HEK293 (cell line): ENCODE measurements at regions not wholly inside any gene's neighbourhood (a gene's known extent, or its start where the extent isn't known, plus 50 kb on each side); places are given as distances from the start of the nearest gene placed in this dataset.

ENCODE experiments used
- CTCF ChIA-PET: fragments of 350-600 bp; formaldehyde crosslinking; extraction: SDS; loops from one replicate; lab custom pipeline; 2021; ENCODE audit warnings: antibody characterized with exemption; lab: Yijun Ruan, JAX
- POLR2A ChIA-PET: fragments of 300-600 bp; formaldehyde crosslinking; extraction: SDS; loops from one replicate; lab custom pipeline; 2020; ENCODE audit warnings: antibody characterized with exemption, inconsistent platforms; lab: Yijun Ruan, JAX
- H3K27ac ChIP-seq: fragments of 200-500 bp; sonication (Bioruptor generic); 2 replicates; pipeline ENCODE4 v1.5.1; 2014; ENCODE audit warnings: low read depth, low read length, control low read depth, inconsistent platforms; ENCODE audit errors: extremely low read depth
- H3K36me3 ChIP-seq, 2 experiments: fragments of 200-500 bp in 1 of 2; sonication (Bioruptor generic) in 1 of 2; 1 replicate in 1 of 2; 2 replicates in 1 of 2; pipeline ENCODE4 v1.5.1; 2014 to 2017; ENCODE audit warnings: inconsistent platforms in 2 of 2, low read length in 2 of 2; ENCODE audit not compliant: control insufficient read depth in 2 of 2, insufficient read depth in 1 of 2
- H3K4me1 ChIP-seq: fragments of 200-500 bp; sonication (Bioruptor generic); 2 replicates; pipeline ENCODE4 v1.5.1; 2014; ENCODE audit warnings: mild to moderate bottlenecking, low read length, inconsistent platforms; ENCODE audit not compliant: control insufficient read depth, insufficient read depth
- H3K4me3 ChIP-seq: 2 replicates; pipeline ENCODE4 v1.5.1; 2011; ENCODE audit warnings: low read depth, mild to moderate bottlenecking, control low read depth, low read length, moderate library complexity
- H3K9me3 ChIP-seq: fragments of 200-500 bp; sonication (Bioruptor generic); 2 replicates; pipeline ENCODE4 v1.5.1; 2014; ENCODE audit warnings: low read depth, low read length, inconsistent platforms; ENCODE audit not compliant: control insufficient read depth, insufficient read depth
- BCL11B ChIP-seq: fragments of 450-650 bp; formaldehyde crosslinking; IDR thresholded peaks from 2 replicates; pipeline ENCODE4 v1.5.1; 2016; ENCODE audit warnings: low read depth, missing biosample characterization, missing genetic modification characterization
- GLI4 ChIP-seq: fragments of 450-650 bp; formaldehyde crosslinking; IDR thresholded peaks from 2 replicates; pipeline ENCODE4 v1.5.1; 2016; ENCODE audit warnings: missing biosample characterization, missing genetic modification characterization
- GLIS2 ChIP-seq: fragments of 450-650 bp; formaldehyde crosslinking; IDR thresholded peaks from 2 replicates; pipeline ENCODE4 v1.5.1; 2016; ENCODE audit warnings: missing biosample characterization, missing genetic modification characterization
- KLF1 ChIP-seq: fragments of 450-650 bp; formaldehyde crosslinking; IDR thresholded peaks from 2 replicates; pipeline ENCODE4 v1.5.1; 2016; ENCODE audit warnings: missing biosample characterization, missing genetic modification characterization
- KLF7 ChIP-seq: fragments of 450-650 bp; formaldehyde crosslinking; IDR thresholded peaks from 2 replicates; pipeline ENCODE4 v1.5.1; 2016; ENCODE audit warnings: missing biosample characterization, missing genetic modification characterization, borderline replicate concordance
- SCRT2 ChIP-seq: fragments of 450-650 bp; formaldehyde crosslinking; IDR thresholded peaks from 2 replicates; pipeline ENCODE4 v1.5.1; 2016; ENCODE audit warnings: missing biosample characterization, missing genetic modification characterization
- ZFP3 ChIP-seq: fragments of 450-650 bp; formaldehyde crosslinking; IDR thresholded peaks from 2 replicates; pipeline ENCODE4 v1.5.1; 2016; ENCODE audit warnings: low read depth, missing biosample characterization, missing genetic modification characterization
- ZIC2 ChIP-seq: fragments of 450-650 bp; formaldehyde crosslinking; IDR thresholded peaks from 2 replicates; pipeline ENCODE4 v1.5.1; 2016; ENCODE audit warnings: missing biosample characterization, missing genetic modification characterization
- ZNF10 ChIP-seq: fragments of 450-650 bp; formaldehyde crosslinking; IDR thresholded peaks from 2 replicates; pipeline ENCODE4 v1.5.1; 2017; ENCODE audit warnings: missing biosample characterization, missing genetic modification characterization
- ZNF280D ChIP-seq: fragments of 450-650 bp; formaldehyde crosslinking; IDR thresholded peaks from 2 replicates; pipeline ENCODE4 v1.5.1; 2016; ENCODE audit warnings: missing biosample characterization, missing genetic modification characterization
- ZNF366 ChIP-seq: fragments of 450-650 bp; formaldehyde crosslinking; conservative IDR thresholded peaks from 2 replicates; pipeline ENCODE4 v1.5.1; 2016; ENCODE audit warnings: missing biosample characterization, missing genetic modification characterization
- ZNF501 ChIP-seq: fragments of 450-650 bp; formaldehyde crosslinking; IDR thresholded peaks from 2 replicates; pipeline ENCODE4 v1.5.1; 2016; ENCODE audit warnings: missing biosample characterization, missing genetic modification characterization
- ZNF658 ChIP-seq: fragments of 450-650 bp; formaldehyde crosslinking; IDR thresholded peaks from 2 replicates; pipeline ENCODE4; 2016; ENCODE audit warnings: missing biosample characterization, missing genetic modification characterization
- ZNF670 ChIP-seq: fragments of 450-650 bp; formaldehyde crosslinking; IDR thresholded peaks from 2 replicates; pipeline ENCODE4 v1.5.1; 2016; ENCODE audit warnings: missing biosample characterization, missing genetic modification characterization, low read depth
- ZNF747 ChIP-seq: fragments of 450-650 bp; formaldehyde crosslinking; IDR thresholded peaks from 2 replicates; pipeline ENCODE4 v1.5.1; 2016; ENCODE audit warnings: missing biosample characterization, missing genetic modification characterization
- ZNF76 ChIP-seq: fragments of 450-650 bp; formaldehyde crosslinking; IDR thresholded peaks from 2 replicates; pipeline ENCODE4; 2016; ENCODE audit warnings: low read depth, missing biosample characterization, missing genetic modification characterization, borderline replicate concordance
- TF ChIP-seq, protein P1 (sequence below): fragments of 450-650 bp; formaldehyde crosslinking; IDR thresholded peaks from 2 replicates; pipeline ENCODE4 v1.5.1; 2016; ENCODE audit warnings: missing biosample characterization, missing genetic modification characterization
- TF ChIP-seq, protein P2 (sequence below): fragments of 450-650 bp; IDR thresholded peaks from 2 replicates; pipeline ENCODE4 v1.5.1; 2018; ENCODE audit warnings: missing biosample characterization, missing genetic modification characterization
- TF ChIP-seq, protein P3 (sequence below): fragments of 450-650 bp; IDR thresholded peaks from 2 replicates; pipeline ENCODE4 v1.5.1; 2018; ENCODE audit warnings: missing biosample characterization, mild to moderate bottlenecking, missing genetic modification characterization
- TF ChIP-seq, protein P4 (sequence below): fragments of 450-650 bp; formaldehyde crosslinking; IDR thresholded peaks from 2 replicates; pipeline ENCODE4 v1.5.1; 2016; ENCODE audit warnings: missing biosample characterization, missing genetic modification characterization

DNA sequence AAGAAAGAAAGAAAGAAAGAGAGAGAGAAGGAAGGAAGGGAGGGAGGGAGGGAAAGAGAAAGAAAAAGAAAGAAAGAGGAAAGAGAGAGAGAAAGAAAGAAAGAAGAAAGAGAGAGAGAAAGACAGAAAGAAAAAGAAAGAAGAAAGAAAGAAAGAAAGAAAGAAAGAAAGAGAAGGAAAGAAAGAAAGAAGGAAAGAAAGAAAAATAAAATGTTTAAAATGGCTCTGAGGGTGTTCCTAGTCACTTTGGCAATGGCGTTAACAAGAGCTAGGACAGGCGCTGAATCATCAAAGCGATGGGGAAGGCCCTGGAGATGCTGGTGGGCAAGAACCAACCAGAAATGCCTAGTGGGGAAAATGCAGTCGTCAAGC, 77.8 kb upstream of the GPC1 start:
- Histone ChIP-seq H3K36me3 (no peaks in the 10 kb centered on the region), H3K4me3 (no peak overlapping the region), H3K9me3 (no peaks in the 10 kb centered on the region; the same call in 1 of the 2 replicates), H3K27ac (no peak overlapping the region), H3K4me1 (no peaks in the 10 kb centered on the region)
- POLR2A ChIA-PET = no interaction called here
- CTCF ChIA-PET = interaction anchor here (0.7 kb wide), 1 partner anchor 1573 kb away, joined by 3 read pairs; no protein-coding TSS in a partner anchor
- TF ChIP-seq ZNF366 (tag by site-specific recombination) = peak; percentile 52; the same call in 1 of the 2 replicates
- no peak for TF ChIP-seq ZFP3

DNA sequence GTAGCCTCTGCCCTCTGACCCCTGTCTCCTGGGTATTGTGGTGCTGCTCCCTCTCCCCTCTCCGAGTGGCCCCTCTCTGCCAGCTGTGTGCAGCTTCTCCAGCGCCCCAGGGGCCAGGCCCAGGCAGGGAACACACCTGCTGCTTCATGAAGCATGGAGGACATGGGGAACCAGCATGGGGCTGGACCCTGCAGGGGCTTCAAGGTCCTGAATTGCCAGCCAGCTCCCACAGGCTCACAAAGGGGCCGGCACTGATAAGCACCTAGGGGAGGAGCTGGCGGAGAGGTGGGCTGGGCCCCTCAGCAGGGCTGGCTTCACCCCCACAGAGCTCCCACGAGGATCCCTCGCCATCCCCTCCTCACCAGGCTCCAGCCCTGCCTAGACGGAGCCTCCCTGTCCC, 77.4 kb upstream of the GPC1 start:
- Histone ChIP-seq H3K27ac (no peak overlapping the region), H3K4me3 (no peak overlapping the region)
- CTCF ChIA-PET = interaction anchor here (0.7 kb wide), 1 partner anchor 1573 kb away, joined by 3 read pairs; no protein-coding TSS in a partner anchor
- TF ChIP-seq SCRT2 (tag by site-specific recombination) (no peak), ZIC2 (peak; percentile 95)
- TF ChIP-seq, all 188 proteins: peak for 1
- Histone ChIP-seq H3K4me1 (no peaks in the 10 kb centered on the region), H3K9me3 (no peaks in the 10 kb centered on the region; the same call in 1 of the 2 replicates), H3K36me3 (no peaks in the 10 kb centered on the region)
- POLR2A ChIA-PET = no interaction called here

- no peaks in the 10 kb centered on the region for H3K36me3 ChIP-seq
- H3K27ac ChIP-seq = no peak overlapping the region
- POLR2A ChIA-PET = no interaction called here
- TF ChIP-seq, protein P1, sequence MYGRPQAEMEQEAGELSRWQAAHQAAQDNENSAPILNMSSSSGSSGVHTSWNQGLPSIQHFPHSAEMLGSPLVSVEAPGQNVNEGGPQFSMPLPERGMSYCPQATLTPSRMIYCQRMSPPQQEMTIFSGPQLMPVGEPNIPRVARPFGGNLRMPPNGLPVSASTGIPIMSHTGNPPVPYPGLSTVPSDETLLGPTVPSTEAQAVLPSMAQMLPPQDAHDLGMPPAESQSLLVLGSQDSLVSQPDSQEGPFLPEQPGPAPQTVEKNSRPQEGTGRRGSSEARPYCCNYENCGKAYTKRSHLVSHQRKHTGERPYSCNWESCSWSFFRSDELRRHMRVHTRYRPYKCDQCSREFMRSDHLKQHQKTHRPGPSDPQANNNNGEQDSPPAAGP (tag by site-specific recombination) = peak; percentile 77
- TF ChIP-seq GLI4 (tag by site-specific recombination) (no peak), KLF1 (tag by site-specific recombination) (peak; percentile 78)
- no peak overlapping the region for H3K4me3 ChIP-seq
- CTCF ChIA-PET = interaction anchor here (0.5 kb wide), 1 partner anchor 815 kb away, joined by 3 read pairs; no protein-coding TSS in a partner anchor
- no peaks in the 10 kb centered on the region; the same call in 1 of the 2 replicates for H3K9me3 ChIP-seq
- H3K4me1 ChIP-seq = no peaks in the 10 kb centered on the region
Observed at GRCh38 chr2:240358821-240359397, 76.6 kb upstream of the GPC1 start.

DNA sequence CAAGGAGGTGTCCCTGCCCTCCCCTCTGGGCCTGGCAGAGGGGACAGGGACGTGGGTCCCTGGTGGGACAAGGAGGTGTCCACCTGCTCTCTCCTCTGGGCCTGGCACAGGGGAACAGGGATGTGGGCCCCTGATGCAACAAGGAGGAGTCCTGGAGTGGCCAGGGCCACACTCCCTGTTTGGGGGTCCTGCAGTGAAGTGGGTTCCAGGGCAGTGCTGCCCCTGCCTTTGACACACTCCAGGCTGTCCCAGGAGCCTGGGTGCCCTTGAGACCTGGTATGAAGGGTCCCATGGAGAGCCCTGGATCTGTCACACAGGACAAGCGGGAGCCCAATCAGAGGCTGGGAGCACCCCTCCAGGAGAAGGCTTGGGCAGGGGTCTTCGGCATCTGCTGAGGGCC, 75.8 kb upstream of the GPC1 start:
- CTCF ChIA-PET = interaction anchor here (0.5 kb wide), 1 partner anchor 815 kb away, joined by 3 read pairs; no protein-coding TSS in a partner anchor
- TF ChIP-seq ZNF658 (tag by site-specific recombination) (no peak), GLIS2 (no peak), ZNF76 (tag by site-specific recombination) (no peak), GLI4 (tag by site-specific recombination) (no peak), ZNF280D (tag by site-specific recombination) (no peak), ZNF747 (tag by site-specific recombination) (no peak), ZNF670 (tag by site-specific recombination) (no peak), KLF7 (tag by site-specific recombination) (no peak), KLF1 (tag by site-specific recombination) (no peak), BCL11B (tag by site-specific recombination) (no peak), ZNF501 (tag by site-specific recombination) (no peak), ZNF10 (tag by site-specific recombination) (no peak)
- TF ChIP-seq, protein P2, sequence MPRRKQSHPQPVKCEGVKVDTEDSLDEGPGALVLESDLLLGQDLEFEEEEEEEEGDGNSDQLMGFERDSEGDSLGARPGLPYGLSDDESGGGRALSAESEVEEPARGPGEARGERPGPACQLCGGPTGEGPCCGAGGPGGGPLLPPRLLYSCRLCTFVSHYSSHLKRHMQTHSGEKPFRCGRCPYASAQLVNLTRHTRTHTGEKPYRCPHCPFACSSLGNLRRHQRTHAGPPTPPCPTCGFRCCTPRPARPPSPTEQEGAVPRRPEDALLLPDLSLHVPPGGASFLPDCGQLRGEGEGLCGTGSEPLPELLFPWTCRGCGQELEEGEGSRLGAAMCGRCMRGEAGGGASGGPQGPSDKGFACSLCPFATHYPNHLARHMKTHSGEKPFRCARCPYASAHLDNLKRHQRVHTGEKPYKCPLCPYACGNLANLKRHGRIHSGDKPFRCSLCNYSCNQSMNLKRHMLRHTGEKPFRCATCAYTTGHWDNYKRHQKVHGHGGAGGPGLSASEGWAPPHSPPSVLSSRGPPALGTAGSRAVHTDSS (tag by site-specific recombination) = no peak
- TF ChIP-seq, protein P3, sequence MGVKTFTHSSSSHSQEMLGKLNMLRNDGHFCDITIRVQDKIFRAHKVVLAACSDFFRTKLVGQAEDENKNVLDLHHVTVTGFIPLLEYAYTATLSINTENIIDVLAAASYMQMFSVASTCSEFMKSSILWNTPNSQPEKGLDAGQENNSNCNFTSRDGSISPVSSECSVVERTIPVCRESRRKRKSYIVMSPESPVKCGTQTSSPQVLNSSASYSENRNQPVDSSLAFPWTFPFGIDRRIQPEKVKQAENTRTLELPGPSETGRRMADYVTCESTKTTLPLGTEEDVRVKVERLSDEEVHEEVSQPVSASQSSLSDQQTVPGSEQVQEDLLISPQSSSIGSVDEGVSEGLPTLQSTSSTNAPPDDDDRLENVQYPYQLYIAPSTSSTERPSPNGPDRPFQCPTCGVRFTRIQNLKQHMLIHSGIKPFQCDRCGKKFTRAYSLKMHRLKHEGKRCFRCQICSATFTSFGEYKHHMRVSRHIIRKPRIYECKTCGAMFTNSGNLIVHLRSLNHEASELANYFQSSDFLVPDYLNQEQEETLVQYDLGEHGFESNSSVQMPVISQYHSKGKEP (tag by site-specific recombination) = no peak
- TF ChIP-seq, protein P4, sequence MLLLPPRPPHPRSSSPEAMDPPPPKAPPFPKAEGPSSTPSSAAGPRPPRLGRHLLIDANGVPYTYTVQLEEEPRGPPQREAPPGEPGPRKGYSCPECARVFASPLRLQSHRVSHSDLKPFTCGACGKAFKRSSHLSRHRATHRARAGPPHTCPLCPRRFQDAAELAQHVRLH = no peak

More for the DNA sequence above, 75.8 kb upstream of the GPC1 start:
- POLR2A ChIA-PET = no interaction called here
- no peak overlapping the region for H3K27ac ChIP-seq
- H3K4me1 ChIP-seq = no peaks in the 10 kb centered on the region
- no peaks in the 10 kb centered on the region; the same call in 1 of the 2 replicates for H3K9me3 ChIP-seq
- no peaks in the 10 kb centered on the region for H3K36me3 ChIP-seq
- H3K4me3 ChIP-seq = no peak overlapping the region
